H1 (cell line): ENCODE measurements at regions not wholly inside any gene's neighbourhood (a gene's known extent, or its start where the extent isn't known, plus 50 kb on each side); places are given as distances from the start of the nearest gene placed in this dataset.

Source experiments
- CEBPB ChIP-seq: IDR thresholded peaks from 2 replicates; pipeline ENCODE4 v1.6.1; 2012; ENCODE audit warnings: low read depth, low read length
- TF ChIP-seq, protein P1 (sequence below), 3 experiments: IDR thresholded peaks; 1 replicate in 2 of 3; 2 replicates in 1 of 3; pipeline versions ENCODE4 v1.5.1 to v1.6.1; 2011; ENCODE audit warnings: low read length in 3 of 3, mild to moderate bottlenecking in 3 of 3, inconsistent platforms in 2 of 3, low read depth in 1 of 3, moderate library complexity in 1 of 3; ENCODE audit not compliant: insufficient read depth in 1 of 3; ENCODE audit errors: control extremely low read depth in 1 of 3

DNA sequence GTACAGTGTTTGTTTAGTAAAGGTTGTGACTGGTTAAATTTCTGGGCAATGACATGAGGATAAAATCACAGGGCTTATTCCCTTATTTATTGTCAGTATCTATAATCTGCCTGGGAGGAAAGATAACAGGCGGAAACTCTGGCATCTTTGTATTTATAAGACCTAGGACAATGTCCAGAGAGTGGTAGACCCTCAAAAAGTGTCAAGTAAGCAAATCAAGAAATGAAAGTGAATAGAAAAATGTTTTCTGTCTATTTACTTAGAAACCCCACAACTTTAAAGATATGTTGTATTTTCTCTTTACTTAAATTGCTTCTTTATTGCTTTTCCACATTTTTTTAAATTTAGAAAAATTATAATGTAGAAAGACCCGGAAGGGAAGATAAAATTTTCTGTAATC, 544.6 kb downstream of the EDEM1 start:
- TF ChIP-seq CEBPB = no peak
- TF ChIP-seq, protein P1, sequence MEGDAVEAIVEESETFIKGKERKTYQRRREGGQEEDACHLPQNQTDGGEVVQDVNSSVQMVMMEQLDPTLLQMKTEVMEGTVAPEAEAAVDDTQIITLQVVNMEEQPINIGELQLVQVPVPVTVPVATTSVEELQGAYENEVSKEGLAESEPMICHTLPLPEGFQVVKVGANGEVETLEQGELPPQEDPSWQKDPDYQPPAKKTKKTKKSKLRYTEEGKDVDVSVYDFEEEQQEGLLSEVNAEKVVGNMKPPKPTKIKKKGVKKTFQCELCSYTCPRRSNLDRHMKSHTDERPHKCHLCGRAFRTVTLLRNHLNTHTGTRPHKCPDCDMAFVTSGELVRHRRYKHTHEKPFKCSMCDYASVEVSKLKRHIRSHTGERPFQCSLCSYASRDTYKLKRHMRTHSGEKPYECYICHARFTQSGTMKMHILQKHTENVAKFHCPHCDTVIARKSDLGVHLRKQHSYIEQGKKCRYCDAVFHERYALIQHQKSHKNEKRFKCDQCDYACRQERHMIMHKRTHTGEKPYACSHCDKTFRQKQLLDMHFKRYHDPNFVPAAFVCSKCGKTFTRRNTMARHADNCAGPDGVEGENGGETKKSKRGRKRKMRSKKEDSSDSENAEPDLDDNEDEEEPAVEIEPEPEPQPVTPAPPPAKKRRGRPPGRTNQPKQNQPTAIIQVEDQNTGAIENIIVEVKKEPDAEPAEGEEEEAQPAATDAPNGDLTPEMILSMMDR (IDR thresholded peaks at IDR 0.05; ENCODE audit: control extremely low read depth in 1 of 3, insufficient read depth in 1 of 3, low read depth in 1 of 3, low read length in 3 of 3) = no peak
